DND-41 (cell line): ENCODE measurements at regions not wholly inside any gene's neighbourhood (a gene's known extent, or its start where the extent isn't known, plus 50 kb on each side); places are given as distances from the start of the nearest gene placed in this dataset.

Experiments used
- ATAC-seq: fragments of 200-7000 bp; cut with Tn5 transposase; 3 replicates; pipeline ENCODE4 v1.9.1; 2021; ENCODE audit warnings: low read depth; ENCODE audit not compliant: insufficient read depth
- DNase-seq: peaks from one replicate; pipeline ENCODE4 v3.0.0-alpha.2; 2020
- H2AFZ ChIP-seq: 2 replicates; pipeline ENCODE4 v1.6.0; 2012; ENCODE audit warnings: low read depth, low read length
- H3K27ac ChIP-seq: 2 replicates; pipeline ENCODE4 v1.5.1; 2012; ENCODE audit warnings: low read length, inconsistent platforms
- H3K27me3 ChIP-seq: fragments of 200-600 bp; sonication (generic); 2 replicates; pipeline ENCODE4 v1.6.0; 2012; ENCODE audit warnings: low read length, mild to moderate bottlenecking, inconsistent platforms; ENCODE audit not compliant: insufficient read depth, poor library complexity
- H3K36me3 ChIP-seq: 2 replicates; pipeline ENCODE4 v1.5.1; 2012; ENCODE audit warnings: low read length, inconsistent platforms; ENCODE audit not compliant: insufficient read depth
- H3K4me1 ChIP-seq: 2 replicates; pipeline ENCODE4 v1.5.1; 2012; ENCODE audit warnings: mild to moderate bottlenecking, low read length; ENCODE audit not compliant: insufficient read depth
- H3K4me2 ChIP-seq: 2 replicates; pipeline ENCODE4 v1.6.0; 2012; ENCODE audit warnings: mild to moderate bottlenecking, moderate library complexity, low read length, inconsistent platforms; ENCODE audit not compliant: insufficient read depth
- H3K4me3 ChIP-seq, 2 experiments: fragments of 200-600 bp in 1 of 2; shearing (Covaris generic) in 1 of 2; 2 replicates each; pipeline ENCODE4 v1.5.1; 2012 to 2016; ENCODE audit warnings: inconsistent platforms in 2 of 2, low read length in 2 of 2, mild to moderate bottlenecking in 2 of 2, low read depth in 1 of 2, moderate library complexity in 1 of 2
- H3K79me2 ChIP-seq: 2 replicates; pipeline ENCODE4 v1.6.0; 2012; ENCODE audit warnings: low read length, inconsistent platforms; ENCODE audit not compliant: insufficient read depth
- H3K9ac ChIP-seq: 2 replicates; pipeline ENCODE4 v1.6.0; 2012; ENCODE audit warnings: low read depth, mild to moderate bottlenecking, inconsistent platforms, low read length, moderate library complexity
- H3K9me3 ChIP-seq: 2 replicates; pipeline ENCODE4 v1.5.1; 2012; ENCODE audit warnings: low read length, moderate library complexity, mild to moderate bottlenecking, inconsistent platforms; ENCODE audit not compliant: insufficient read depth, severe bottlenecking
- H4K20me1 ChIP-seq: 2 replicates; pipeline ENCODE4 v1.6.0; 2012; ENCODE audit warnings: low read length; ENCODE audit not compliant: insufficient read depth
- CTCF ChIP-seq: IDR thresholded peaks from 2 replicates; pipeline ENCODE4 v1.5.1; 2012; ENCODE audit warnings: borderline replicate concordance, low read length, moderate library complexity, mild to moderate bottlenecking; ENCODE audit not compliant: poor library complexity, severe bottlenecking; ENCODE audit errors: extremely low read depth
- EZH2 ChIP-seq: IDR thresholded peaks from 3 replicates; pipeline ENCODE4 v1.6.1; 2012; ENCODE audit warnings: borderline replicate concordance, low read depth, mild to moderate bottlenecking, moderate library complexity, low read length, inconsistent platforms; ENCODE audit not compliant: severe bottlenecking

GRCh38 chr7:17502213-17503060, 204.0 kb downstream of the AHR start:
- H2AFZ ChIP-seq, result no peak overlapping the region
- no peaks in the 10 kb centered on the region for H3K4me1 ChIP-seq

GRCh38 chr7:17506095-17506494, 207.6 kb downstream of the AHR start:
- Histone ChIP-seq H2AFZ (no peak overlapping the region), H3K4me3 (no peak overlapping the region), H3K79me2 (no peaks in the 10 kb centered on the region), H3K4me2 (no peak overlapping the region), H3K9me3 (no peaks in the 10 kb centered on the region), H3K27ac (no peak overlapping the region), H3K4me1 (no peaks in the 10 kb centered on the region), H3K36me3 (no peaks in the 10 kb centered on the region), H3K27me3 (no peaks in the 10 kb centered on the region), H4K20me1 (no peaks in the 10 kb centered on the region), H3K9ac (no peak overlapping the region)
- no peak for ATAC-seq
- no peak for DNase-seq
- TF ChIP-seq CTCF, result no peak
- no peak for TF ChIP-seq EZH2

More at GRCh38 chr7:17502213-17503060, 204.0 kb downstream of the AHR start:
- H3K9me3 ChIP-seq, result no peaks in the 10 kb centered on the region
- no peak for DNase-seq
- H3K36me3 ChIP-seq, result no peaks in the 10 kb centered on the region
- no peak overlapping the region for H3K4me2 ChIP-seq
- no peaks in the 10 kb centered on the region for H3K27me3 ChIP-seq
- H3K9ac ChIP-seq, result no peak overlapping the region
- H3K4me3 ChIP-seq, result no peak overlapping the region
- no peaks in the 10 kb centered on the region for H4K20me1 ChIP-seq
- TF ChIP-seq EZH2, result no peak
- TF ChIP-seq CTCF, result no peak
- H3K27ac ChIP-seq, result no peak overlapping the region
- no peaks in the 10 kb centered on the region for H3K79me2 ChIP-seq
- ATAC-seq, result no peak

GRCh38 chr7:17506596-17506995, 208.1 kb downstream of the AHR start:
- H3K4me2 ChIP-seq, result no peak overlapping the region
- TF ChIP-seq CTCF (no peak), EZH2 (no peak)
- H3K9me3 ChIP-seq, result no peaks in the 10 kb centered on the region
- no peaks in the 10 kb centered on the region for H4K20me1 ChIP-seq
- no peak overlapping the region for H3K4me3 ChIP-seq
- no peaks in the 10 kb centered on the region for H3K36me3 ChIP-seq
- no peak overlapping the region for H2AFZ ChIP-seq
- no peak overlapping the region for H3K27ac ChIP-seq
- DNase-seq, result no peak
- no peak overlapping the region for H3K9ac ChIP-seq
- no peaks in the 10 kb centered on the region for H3K4me1 ChIP-seq
- H3K27me3 ChIP-seq, result no peaks in the 10 kb centered on the region
- ATAC-seq, result no peak
- H3K79me2 ChIP-seq, result no peaks in the 10 kb centered on the region
